Vagina (tissue), 2 donors: ENCODE measurements at regions not wholly inside any gene's neighbourhood (a gene's known extent, or its start where the extent isn't known, plus 50 kb on each side); places are given as distances from the start of the nearest gene placed in this dataset.

Source experiments
- DNase-seq, 2 donors: peaks; one replicate each; pipeline ENCODE4 v3.0.0-alpha.2; 2017; ENCODE audit errors: extremely low spot score in 2 of 2
- H3K27ac ChIP-seq: fragments of 200-600 bp; sonication (generic); one replicate; pipeline ENCODE4 v1.5.1; 2019
- H3K27me3 ChIP-seq: fragments of 200-600 bp; sonication (generic); one replicate; pipeline ENCODE4 v1.5.1; 2019
- H3K36me3 ChIP-seq, 2 donors: fragments of 200-600 bp; sonication (generic); one replicate each; pipeline ENCODE4 v1.5.1; 2017 to 2019
- H3K4me1 ChIP-seq: fragments of 200-600 bp; sonication (generic); one replicate; pipeline ENCODE4 v1.5.1; 2019
- H3K4me3 ChIP-seq, 2 donors: fragments of 200-600 bp; sonication (generic); 1 replicate in 1 of 2; 2 replicates in 1 of 2; pipeline ENCODE4 v1.5.1; 2016 to 2019
- H3K9me3 ChIP-seq: fragments of 200-600 bp; sonication (generic); one replicate; pipeline ENCODE4 v1.5.1; 2019
- POLR2A ChIP-seq, 2 donors: fragments of 450-650 bp; IDR thresholded peaks; one replicate each; pipeline ENCODE4 v1.6.1; 2017; ENCODE audit warnings: antibody characterized with exemption in 2 of 2, mild to moderate bottlenecking in 2 of 2, moderate library complexity in 2 of 2
- POLR2AphosphoS5 ChIP-seq, 2 donors: sonication (generic); formaldehyde crosslinking; IDR thresholded peaks; one replicate each; pipeline ENCODE4 v1.9.0; 2017; ENCODE audit warnings: antibody characterized with exemption in 2 of 2, mild to moderate bottlenecking in 2 of 2, low read depth in 1 of 2; ENCODE audit not compliant: insufficient read depth in 1 of 2
- intact Hi-C: fragments of 100-400 bp; cut with DNase I; formaldehyde crosslinking; loops from one replicate; pipeline ENCODE4 v1.15.1; 2023
- TF ChIP-seq, protein P1 (sequence below), 3 experiments: fragments of 450-650 bp in 2 of 3; fragments of 200-600 bp in 1 of 3; sonication (generic) in 1 of 3; IDR thresholded peaks; one replicate each; pipeline ENCODE4 v1.5.1; 2017 to 2019; ENCODE audit warnings: antibody characterized with exemption in 3 of 3, mild to moderate bottlenecking in 2 of 3, moderate library complexity in 2 of 3

DNA sequence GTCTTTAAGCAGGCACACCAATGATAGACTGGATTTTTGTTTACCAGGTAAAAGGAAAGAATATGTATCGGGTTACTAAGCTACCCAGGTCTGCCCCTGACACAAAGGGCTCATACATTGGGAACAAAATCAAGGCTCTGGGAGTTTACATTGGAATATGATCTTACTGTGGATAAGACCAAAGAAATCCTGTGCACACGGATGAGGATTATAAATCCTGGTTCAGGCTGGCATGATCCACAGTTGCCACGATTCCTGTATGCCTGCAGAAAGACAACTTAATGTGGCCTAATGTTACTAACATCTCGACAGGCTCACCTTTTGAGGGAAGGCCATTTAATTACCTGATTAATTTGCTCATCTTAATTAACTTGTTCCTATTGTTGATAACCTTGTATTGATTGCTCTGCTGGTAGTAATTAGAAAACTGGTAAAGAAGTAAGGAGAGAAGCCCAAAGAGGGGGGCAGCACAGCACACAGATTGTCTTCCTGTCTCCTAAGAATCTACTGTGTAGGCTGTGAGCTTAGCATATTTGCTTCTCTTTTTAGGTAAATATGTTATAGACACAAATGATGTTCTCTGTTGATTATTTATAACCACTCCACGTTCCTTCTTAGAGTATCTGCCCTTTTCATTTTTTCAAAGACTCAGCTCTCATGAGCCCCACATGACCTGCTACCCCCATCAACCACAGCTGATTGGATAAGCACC, 51.0 kb upstream of the TOX3 start:
- Histone ChIP-seq H3K27me3 (no peaks in the 10 kb centered on the region), H3K9me3 (no peaks in the 10 kb centered on the region), H3K36me3 (no peaks in the 10 kb centered on the region), H3K4me1 (no peaks in the 10 kb centered on the region), H3K4me3 (no peak overlapping the region), H3K27ac (no peak overlapping the region)
- TF ChIP-seq POLR2A (IDR thresholded peaks at IDR 0.05) (no peak), POLR2AphosphoS5 (IDR thresholded peaks at IDR 0.05; ENCODE audit: insufficient read depth in 1 of 2, low read depth in 1 of 2) (no peak)
- TF ChIP-seq, protein P1, sequence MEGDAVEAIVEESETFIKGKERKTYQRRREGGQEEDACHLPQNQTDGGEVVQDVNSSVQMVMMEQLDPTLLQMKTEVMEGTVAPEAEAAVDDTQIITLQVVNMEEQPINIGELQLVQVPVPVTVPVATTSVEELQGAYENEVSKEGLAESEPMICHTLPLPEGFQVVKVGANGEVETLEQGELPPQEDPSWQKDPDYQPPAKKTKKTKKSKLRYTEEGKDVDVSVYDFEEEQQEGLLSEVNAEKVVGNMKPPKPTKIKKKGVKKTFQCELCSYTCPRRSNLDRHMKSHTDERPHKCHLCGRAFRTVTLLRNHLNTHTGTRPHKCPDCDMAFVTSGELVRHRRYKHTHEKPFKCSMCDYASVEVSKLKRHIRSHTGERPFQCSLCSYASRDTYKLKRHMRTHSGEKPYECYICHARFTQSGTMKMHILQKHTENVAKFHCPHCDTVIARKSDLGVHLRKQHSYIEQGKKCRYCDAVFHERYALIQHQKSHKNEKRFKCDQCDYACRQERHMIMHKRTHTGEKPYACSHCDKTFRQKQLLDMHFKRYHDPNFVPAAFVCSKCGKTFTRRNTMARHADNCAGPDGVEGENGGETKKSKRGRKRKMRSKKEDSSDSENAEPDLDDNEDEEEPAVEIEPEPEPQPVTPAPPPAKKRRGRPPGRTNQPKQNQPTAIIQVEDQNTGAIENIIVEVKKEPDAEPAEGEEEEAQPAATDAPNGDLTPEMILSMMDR (IDR thresholded peaks at IDR 0.05), result no peak
- intact Hi-C loops, result no loop called here
- no peak for DNase-seq

DNA sequence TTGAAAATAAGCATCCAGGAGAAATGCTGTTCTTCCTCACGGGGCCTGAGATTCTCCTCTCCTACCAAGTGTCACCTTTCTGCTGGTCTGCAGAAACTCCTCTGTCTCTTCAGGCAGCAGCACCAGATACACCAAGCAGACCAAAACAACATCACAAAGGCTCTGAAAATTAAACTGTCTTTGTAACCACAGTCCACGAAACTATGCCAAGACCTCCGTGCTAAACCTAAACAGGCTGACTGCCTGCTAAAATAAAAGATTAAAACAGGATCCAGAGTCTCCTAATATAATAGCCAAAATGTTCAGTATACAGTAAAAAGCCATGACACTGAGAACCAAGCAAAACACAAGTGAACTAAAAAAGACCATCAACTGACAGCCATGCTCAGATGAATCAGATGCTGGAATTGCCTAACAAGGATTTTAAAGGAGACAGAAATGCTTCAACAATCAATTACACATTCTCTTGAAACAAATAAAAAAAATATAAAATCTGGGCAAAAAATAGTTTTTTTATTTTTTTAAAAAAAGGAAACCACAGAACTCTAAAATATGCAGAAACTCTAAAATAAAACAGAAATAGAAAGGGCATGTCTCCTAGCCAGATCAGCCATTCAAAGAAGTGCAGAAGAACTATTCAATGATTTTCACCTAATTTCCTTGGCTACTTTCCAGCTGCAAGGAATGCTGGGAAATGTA, 50.3 kb upstream of the TOX3 start:
- intact Hi-C loops, result no loop called here

More for the DNA sequence above, 50.3 kb upstream of the TOX3 start:
- H3K36me3 ChIP-seq, result no peaks in the 10 kb centered on the region
- no peaks in the 10 kb centered on the region for H3K4me1 ChIP-seq
- H3K9me3 ChIP-seq, result no peaks in the 10 kb centered on the region
- no peak for DNase-seq
- H3K4me3 ChIP-seq, result no peak overlapping the region
- TF ChIP-seq POLR2AphosphoS5 (IDR thresholded peaks at IDR 0.05; ENCODE audit: insufficient read depth in 1 of 2, low read depth in 1 of 2), result no peak
- no peak overlapping the region for H3K27ac ChIP-seq
- no peaks in the 10 kb centered on the region for H3K27me3 ChIP-seq
